Eye (tissue), 1 donor: ENCODE measurements at regions not wholly inside any gene's neighbourhood (a gene's known extent, or its start where the extent isn't known, plus 50 kb on each side); places are given as distances from the start of the nearest gene placed in this dataset.
A peak's percentile ranks its signal among the peaks of the same experiment; 100 is the strongest.
"Not testable (repeated sequence)": the region's sequence is repeated elsewhere in the genome, so short reads cannot be mapped to it uniquely, and the experiment has no call there.

Experiments used
- DNase-seq: peaks from one replicate; pipeline ENCODE4 v3.0.0-alpha.2; 2015

- DNase-seq: no peak
Measured at GRCh38 chr5:124050120-124050770, 538.3 kb downstream of the CSNK1G3 start.

- DNase-seq: no peak
Measured at GRCh38 chr5:124045412-124045811, 533.4 kb downstream of the CSNK1G3 start.

GRCh38 chr5:124044613-124045012, 532.6 kb downstream of the CSNK1G3 start:
- no peak for DNase-seq

- no peak for DNase-seq
Measured at GRCh38 chr5:124043456-124043855, 531.5 kb downstream of the CSNK1G3 start.

- peak; percentile 34 for DNase-seq
Measured at GRCh38 chr5:124040799-124041198, 528.8 kb downstream of the CSNK1G3 start.

GRCh38 chr5:124039410-124039809, 527.4 kb downstream of the CSNK1G3 start:
- no peak for DNase-seq

- no peak for DNase-seq
Measured at GRCh38 chr5:124036786-124037185, 524.8 kb downstream of the CSNK1G3 start.

- no peak for DNase-seq
Measured at GRCh38 chr5:124034963-124035362, 523.0 kb downstream of the CSNK1G3 start.

- DNase-seq: no peak
Measured at GRCh38 chr5:124034083-124034700, 522.2 kb downstream of the CSNK1G3 start.

GRCh38 chr5:124030043-124030491, 518.1 kb downstream of the CSNK1G3 start:
- DNase-seq: peak; percentile 72

GRCh38 chr5:124027441-124027840, 515.5 kb downstream of the CSNK1G3 start:
- DNase-seq: no peak

GRCh38 chr5:124025306-124025845, 513.4 kb downstream of the CSNK1G3 start:
- DNase-seq: peak; percentile 39

GRCh38 chr5:124022966-124023365, 511.0 kb downstream of the CSNK1G3 start:
- no peak for DNase-seq

- DNase-seq: no peak
Measured at GRCh38 chr5:124021776-124022175, 509.8 kb downstream of the CSNK1G3 start.

- no peak for DNase-seq
Measured at GRCh38 chr5:124021066-124021641, 509.2 kb downstream of the CSNK1G3 start.

- DNase-seq: not testable (repeated sequence)
Measured at GRCh38 chr5:124017321-124017720, 505.3 kb downstream of the CSNK1G3 start.

GRCh38 chr5:124007675-124008398, 495.9 kb downstream of the CSNK1G3 start:
- DNase-seq: peak; percentile 13

- peak; percentile 22 for DNase-seq
Measured at GRCh38 chr5:124001036-124001615, 489.1 kb downstream of the CSNK1G3 start.

GRCh38 chr5:124000538-124000937, 488.6 kb downstream of the CSNK1G3 start:
- peak; percentile 7 for DNase-seq

GRCh38 chr5:123997462-123998215, 485.7 kb downstream of the CSNK1G3 start:
- DNase-seq: peak; percentile 68

GRCh38 chr5:123997064-123997461, 485.1 kb downstream of the CSNK1G3 start:
- no peak for DNase-seq

GRCh38 chr5:123992641-123993040, 480.7 kb downstream of the CSNK1G3 start:
- no peak for DNase-seq
